HG02678 (cell line): ENCODE measurements at regions not wholly inside any gene's neighbourhood (a gene's known extent, or its start where the extent isn't known, plus 50 kb on each side); places are given as distances from the start of the nearest gene placed in this dataset.

Experiments used
- ATAC-seq: cut with Tn5 transposase; IDR thresholded peaks from one replicate; pipeline ENCODE4 v1.9.1; 2021; ENCODE audit warnings: mild to moderate bottlenecking, moderate library complexity; ENCODE audit not compliant: unreplicated experiment

- no peak for ATAC-seq
Measured at GRCh38 chr3:10695595-10696285, 120.3 kb upstream of the SLC6A11 start.

- ATAC-seq: no peak
Measured at GRCh38 chr3:10697918-10698317, 118.1 kb upstream of the SLC6A11 start.

GRCh38 chr3:10700821-10701220 lies 115.2 kb upstream of the SLC6A11 start:
- no peak for ATAC-seq

GRCh38 chr3:10702961-10703740 lies 112.9 kb upstream of the SLC6A11 start:
- ATAC-seq: no peak

- no peak for ATAC-seq
Measured at GRCh38 chr3:10703875-10704274, 112.2 kb upstream of the SLC6A11 start.

GRCh38 chr3:10706156-10706739 lies 109.8 kb upstream of the SLC6A11 start:
- no peak for ATAC-seq

GRCh38 chr3:10706740-10707399 lies 109.2 kb upstream of the SLC6A11 start:
- no peak for ATAC-seq

GRCh38 chr3:10707400-10708215 lies 108.4 kb upstream of the SLC6A11 start:
- no peak for ATAC-seq

- no peak for ATAC-seq
Measured at GRCh38 chr3:10708216-10708893, 107.7 kb upstream of the SLC6A11 start.

GRCh38 chr3:10709110-10709781 lies 106.8 kb upstream of the SLC6A11 start:
- ATAC-seq: no peak

- ATAC-seq: no peak
Measured at GRCh38 chr3:10712121-10712520, 103.9 kb upstream of the SLC6A11 start.

- no peak for ATAC-seq
Measured at GRCh38 chr3:10713656-10714055, 102.4 kb upstream of the SLC6A11 start.

GRCh38 chr3:10715886-10716285 lies 100.1 kb upstream of the SLC6A11 start:
- ATAC-seq: no peak

- ATAC-seq: no peak
Measured at GRCh38 chr3:10716964-10717363, 99.1 kb upstream of the SLC6A11 start.

- no peak for ATAC-seq
Measured at GRCh38 chr3:10717756-10718155, 98.3 kb upstream of the SLC6A11 start.

- ATAC-seq: no peak
Measured at GRCh38 chr3:10721101-10721500, 94.9 kb upstream of the SLC6A11 start.

- ATAC-seq: no peak
Measured at GRCh38 chr3:10722911-10723310, 93.1 kb upstream of the SLC6A11 start.

GRCh38 chr3:10723991-10724390 lies 92.0 kb upstream of the SLC6A11 start:
- ATAC-seq: no peak

- no peak for ATAC-seq
Measured at GRCh38 chr3:10725067-10725466, 91.0 kb upstream of the SLC6A11 start.

- ATAC-seq: no peak
Measured at GRCh38 chr3:10725846-10726245, 90.2 kb upstream of the SLC6A11 start.
